ENCODE measurements at regions not wholly inside any gene's neighbourhood (a gene's known extent, or its start where the extent isn't known, plus 50 kb on each side); places are given as distances from the start of the nearest gene placed in this dataset.

GRCh38 chr5:105617436-105618215 is 2053.1 kb downstream of the EFNA5 start:
- no peaks in the 10 kb centered on the region for H3K4me1 ChIP-seq (ENCODE audit: control insufficient read depth in 1 of 2, insufficient read depth in 2 of 2, low read depth in 1 of 2, low read length in 1 of 2)
- H3K9ac ChIP-seq = no peak overlapping the region
- H3K27me3 ChIP-seq (ENCODE audit: insufficient read depth) = no peaks in the 10 kb centered on the region
- WGBS (ENCODE audit: low lambda C conversion rate) = 56% methylated on average over 2 of the region's 2 CpGs
- TF ChIP-seq MAX (IDR thresholded peaks at IDR 0.05; ENCODE audit: low read depth) = no peak
- TF ChIP-seq YY1 (IDR thresholded peaks at IDR 0.05; ENCODE audit: low read depth) = no peak
- no peak for TF ChIP-seq SMC3 (IDR thresholded peaks at IDR 0.05; ENCODE audit: low read depth, low read length)
- no peak for TF ChIP-seq TAF1 (IDR thresholded peaks at IDR 0.05; ENCODE audit: borderline replicate concordance, low read depth, low read length)
- no peak for TF ChIP-seq REST (IDR thresholded peaks at IDR 0.05; ENCODE audit: low read depth, low read length)
- TF ChIP-seq NFIC (IDR thresholded peaks at IDR 0.05; ENCODE audit: borderline replicate concordance) = no peak
- TF ChIP-seq FOSL2 (IDR thresholded peaks at IDR 0.05; ENCODE audit: borderline replicate concordance, low read depth) = no peak
- no peak for TF ChIP-seq CHD2 (IDR thresholded peaks at IDR 0.05; ENCODE audit: low read length, partially characterized antibody)
- no peaks in the 10 kb centered on the region for H3K36me3 ChIP-seq (replicated peaks in 1 of 2; ENCODE audit: control insufficient read depth in 1 of 2, insufficient read depth in 2 of 2, low read length in 1 of 2)
- DNase-seq = no peak
- POLR2A ChIA-PET = no interaction called here
- no peaks in the 10 kb centered on the region for H4K20me1 ChIP-seq (ENCODE audit: insufficient read depth)
- H3K79me2 ChIP-seq (ENCODE audit: insufficient read depth) = no peaks in the 10 kb centered on the region
- H3F3A ChIP-seq (replicated peaks; ENCODE audit: insufficient read depth) = no peaks in the 10 kb centered on the region
- CTCF ChIA-PET = no interaction called here
- H3K9me3 ChIP-seq = no peaks in the 10 kb centered on the region
- H2AFZ ChIP-seq (ENCODE audit: low read depth) = no peak overlapping the region
- no peaks in the 10 kb centered on the region for H3K9me2 ChIP-seq
- H3K4me3 ChIP-seq (ENCODE audit: low read depth in 2 of 2, low read length in 1 of 2) = no peak overlapping the region
- no peak overlapping the region for H3K27ac ChIP-seq (ENCODE audit: low read depth in 2 of 2, low read length in 1 of 2)
- no peak overlapping the region for H3K4me2 ChIP-seq

GRCh38 chr5:105616599-105616998 is 2054.0 kb upstream of the NUDT12 start:
- 80% methylated on average over 2 of the region's 2 CpGs for WGBS (ENCODE audit: low lambda C conversion rate)
- H3K4me2 ChIP-seq = no peak overlapping the region
- TF ChIP-seq ELF1 (IDR thresholded peaks at IDR 0.05) (no peak), FOXM1 (IDR thresholded peaks at IDR 0.05; ENCODE audit: low read depth) (no peak), NRF1 (IDR thresholded peaks at IDR 0.05; ENCODE audit: low read depth, low read length) (no peak), SMC3 (IDR thresholded peaks at IDR 0.05; ENCODE audit: low read depth, low read length) (no peak), TEAD4 (IDR thresholded peaks at IDR 0.05; ENCODE audit: borderline replicate concordance, insufficient read depth) (no peak), YY1 (IDR thresholded peaks at IDR 0.05; ENCODE audit: low read depth) (no peak), TAF1 (IDR thresholded peaks at IDR 0.05; ENCODE audit: borderline replicate concordance, low read depth, low read length) (no peak), RFX5 (IDR thresholded peaks at IDR 0.05; ENCODE audit: low read length) (no peak), IRF3 (IDR thresholded peaks at IDR 0.05; ENCODE audit: low read depth, low read length) (no peak), GATA2 (CRISPR knock-in tag; IDR thresholded peaks at IDR 0.05) (no peak), EP300 (IDR thresholded peaks at IDR 0.05; ENCODE audit: borderline replicate concordance in 1 of 2, low read depth in 1 of 2, low read length in 1 of 2) (no peak), CTCF (IDR thresholded peaks at IDR 0.05) (no peak), POLR2AphosphoS5 (IDR thresholded peaks at IDR 0.05; ENCODE audit: low read depth, low read length) (no peak), MXI1 (IDR thresholded peaks at IDR 0.05; ENCODE audit: low read depth, low read length) (no peak)

More at GRCh38 chr5:105616599-105616998, 2054.0 kb upstream of the NUDT12 start:
- H3K79me2 ChIP-seq (ENCODE audit: insufficient read depth) = no peaks in the 10 kb centered on the region
- no peak overlapping the region for H2AFZ ChIP-seq (ENCODE audit: low read depth)
- no peak for DNase-seq
- no peaks in the 10 kb centered on the region for H3K27me3 ChIP-seq (ENCODE audit: insufficient read depth)
- H3K9me3 ChIP-seq = no peaks in the 10 kb centered on the region
- CTCF ChIA-PET = no interaction called here
- no peaks in the 10 kb centered on the region for H3K9me2 ChIP-seq
- H3F3A ChIP-seq (replicated peaks; ENCODE audit: insufficient read depth) = no peaks in the 10 kb centered on the region
- no peaks in the 10 kb centered on the region for H3K4me1 ChIP-seq (ENCODE audit: control insufficient read depth in 1 of 2, insufficient read depth in 2 of 2, low read depth in 1 of 2, low read length in 1 of 2)
- no peak overlapping the region for H3K27ac ChIP-seq (ENCODE audit: low read depth in 2 of 2, low read length in 1 of 2)
- POLR2A ChIA-PET = no interaction called here
- H3K36me3 ChIP-seq (replicated peaks in 1 of 2; ENCODE audit: control insufficient read depth in 1 of 2, insufficient read depth in 2 of 2, low read length in 1 of 2) = no peaks in the 10 kb centered on the region
- no peak overlapping the region for H3K4me3 ChIP-seq (ENCODE audit: low read depth in 2 of 2, low read length in 1 of 2)
- H3K9ac ChIP-seq = no peak overlapping the region
- H4K20me1 ChIP-seq (ENCODE audit: insufficient read depth) = no peaks in the 10 kb centered on the region
